ENCODE measurements at regions not wholly inside any gene's neighbourhood (a gene's known extent, or its start where the extent isn't known, plus 50 kb on each side); places are given as distances from the start of the nearest gene placed in this dataset.
"Not testable (repeated sequence)": the region's sequence is repeated elsewhere in the genome, so short reads cannot be mapped to it uniquely, and the experiment has no call there.

DNA sequence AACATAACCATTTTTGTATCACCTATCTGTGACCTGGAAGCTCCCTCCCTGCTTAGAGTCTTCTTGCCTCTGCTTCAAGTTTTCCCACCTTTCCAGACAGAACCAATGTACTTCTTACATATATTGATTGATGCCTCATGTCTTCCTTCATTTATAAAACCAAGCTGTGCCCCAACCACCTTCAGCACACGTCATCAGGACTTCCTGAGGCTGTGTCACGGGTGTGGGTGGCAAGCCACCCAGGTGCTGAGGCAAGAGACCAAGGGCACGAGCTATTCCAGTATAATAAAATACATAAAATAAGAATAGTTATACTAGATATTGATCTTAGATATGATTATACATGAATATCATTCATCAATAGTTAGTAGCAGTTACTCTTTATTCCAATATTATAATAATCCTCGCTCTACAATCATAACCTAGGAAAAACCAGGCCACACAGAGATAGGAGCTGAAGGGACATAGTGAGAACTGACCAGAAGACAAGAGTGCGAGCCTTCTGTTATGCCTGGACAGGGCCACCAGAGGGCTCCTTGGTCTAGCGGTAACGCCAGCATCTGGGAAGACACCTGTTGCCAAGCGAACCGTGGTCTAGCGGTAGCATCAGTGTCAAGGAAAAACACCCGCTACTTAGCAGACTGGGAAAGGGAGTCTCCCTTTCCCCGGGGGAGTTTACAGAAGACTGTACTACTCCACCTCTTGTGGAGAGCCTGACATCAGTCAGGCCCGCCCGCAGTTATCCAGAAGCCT is 180.2 kb upstream of the ERCC4 start:
- H3K27me3 Mint-ChIP-seq; H3K9me3 Mint-ChIP-seq; H3K4me3 Mint-ChIP-seq; DNase-seq; H3K4me1 Mint-ChIP-seq (ENCODE audit: low read depth); H3K36me3 Mint-ChIP-seq (ENCODE audit: low read depth); H3K27ac Mint-ChIP-seq: not testable (repeated sequence)

DNA sequence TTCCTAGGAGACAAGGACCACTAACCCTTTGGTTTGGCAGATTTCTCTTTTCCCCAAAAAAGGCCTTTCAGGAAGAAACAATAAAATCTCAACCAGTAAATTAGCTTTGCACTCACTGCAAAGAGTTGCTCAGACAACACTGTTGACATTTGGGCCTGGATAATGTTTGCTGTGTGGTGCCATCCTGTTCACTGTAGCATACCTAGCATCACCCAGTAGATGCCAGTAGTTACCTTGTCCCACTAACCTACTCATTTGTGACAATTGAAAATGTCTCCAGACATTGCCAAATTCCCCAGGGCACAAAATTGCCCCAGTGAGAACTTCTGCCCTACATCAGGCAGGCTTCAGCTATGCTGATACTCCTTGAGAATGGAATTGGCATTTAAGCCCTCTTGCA is 177.0 kb upstream of the ERCC4 start:
- no peak overlapping the region for H3K4me3 Mint-ChIP-seq
- peaks cover 6% of the 10 kb centered on the region for H3K27me3 Mint-ChIP-seq
- H3K27ac Mint-ChIP-seq: no peak overlapping the region
- H3K9me3 Mint-ChIP-seq: no peaks in the 10 kb centered on the region
- no peak for DNase-seq
- no peaks in the 10 kb centered on the region for H3K36me3 Mint-ChIP-seq (ENCODE audit: low read depth)
- no peaks in the 10 kb centered on the region for H3K4me1 Mint-ChIP-seq (ENCODE audit: low read depth)

DNA sequence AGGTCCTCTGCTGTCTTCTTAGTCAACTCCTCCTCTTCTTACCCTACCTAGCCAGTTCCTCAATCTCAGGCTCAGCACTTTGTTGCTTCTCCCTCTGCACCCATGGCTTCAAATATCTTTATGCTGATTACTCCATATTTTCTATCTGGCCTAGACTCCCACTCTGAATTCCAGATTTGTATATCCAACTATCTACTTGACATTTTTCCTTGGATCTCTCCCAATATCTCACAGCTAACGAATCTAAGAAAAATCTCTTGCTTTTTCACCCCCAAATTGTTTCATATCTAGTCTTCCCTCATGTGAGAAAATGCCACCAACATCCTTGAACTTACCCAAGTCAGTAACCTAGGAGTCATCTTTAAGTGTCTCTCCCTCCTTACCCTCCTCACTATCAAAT is 176.4 kb upstream of the ERCC4 start:
- Mint-ChIP-seq H3K27ac (no peak overlapping the region), H3K9me3 (no peaks in the 10 kb centered on the region), H3K36me3 (ENCODE audit: low read depth) (no peaks in the 10 kb centered on the region), H3K27me3 (peaks cover 6% of the 10 kb centered on the region), H3K4me3 (no peak overlapping the region), H3K4me1 (ENCODE audit: low read depth) (no peaks in the 10 kb centered on the region)
- no peak for DNase-seq

DNA sequence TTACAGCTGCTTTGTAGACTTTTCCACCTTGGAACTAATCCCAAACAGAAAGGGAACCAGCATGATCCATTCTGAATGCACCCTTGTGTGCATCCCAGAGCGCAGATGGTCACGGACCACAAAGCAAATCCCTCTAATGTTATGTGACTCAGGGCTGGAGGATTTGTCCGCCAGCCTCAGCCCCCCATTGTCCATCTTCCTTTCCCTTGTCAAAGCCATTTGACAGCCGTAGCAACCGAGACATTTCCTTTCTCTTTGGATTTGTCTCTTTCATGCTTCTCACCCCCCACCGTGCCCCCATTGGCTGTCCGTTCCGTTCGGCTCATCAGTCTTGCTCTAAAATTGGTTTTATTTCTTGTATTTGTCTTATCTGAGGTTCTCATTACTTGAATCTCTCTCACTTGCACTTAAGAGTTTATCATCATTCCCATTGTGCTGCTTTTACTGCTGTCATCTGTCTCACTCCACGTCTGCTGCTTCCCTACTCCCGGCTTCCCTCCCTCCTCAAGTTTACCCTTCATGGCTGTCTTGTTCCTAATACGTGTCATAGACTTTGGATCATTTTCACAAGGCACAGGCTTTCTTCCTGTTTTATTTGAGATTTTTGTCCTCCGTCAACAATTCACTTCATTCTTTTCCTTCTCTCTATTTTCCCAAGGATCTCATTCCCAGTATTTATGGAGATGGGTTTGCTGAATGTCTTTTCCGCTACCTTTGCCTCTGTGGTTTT is 163.4 kb upstream of the ERCC4 start:
- H3K4me3 Mint-ChIP-seq: no peak overlapping the region
- DNase-seq: no peak
- H3K27me3 Mint-ChIP-seq: no peaks in the 10 kb centered on the region
- no peaks in the 10 kb centered on the region for H3K4me1 Mint-ChIP-seq (ENCODE audit: low read depth)
- no peaks in the 10 kb centered on the region for H3K9me3 Mint-ChIP-seq
- no peaks in the 10 kb centered on the region for H3K36me3 Mint-ChIP-seq (ENCODE audit: low read depth)
- H3K27ac Mint-ChIP-seq: no peak overlapping the region

DNA sequence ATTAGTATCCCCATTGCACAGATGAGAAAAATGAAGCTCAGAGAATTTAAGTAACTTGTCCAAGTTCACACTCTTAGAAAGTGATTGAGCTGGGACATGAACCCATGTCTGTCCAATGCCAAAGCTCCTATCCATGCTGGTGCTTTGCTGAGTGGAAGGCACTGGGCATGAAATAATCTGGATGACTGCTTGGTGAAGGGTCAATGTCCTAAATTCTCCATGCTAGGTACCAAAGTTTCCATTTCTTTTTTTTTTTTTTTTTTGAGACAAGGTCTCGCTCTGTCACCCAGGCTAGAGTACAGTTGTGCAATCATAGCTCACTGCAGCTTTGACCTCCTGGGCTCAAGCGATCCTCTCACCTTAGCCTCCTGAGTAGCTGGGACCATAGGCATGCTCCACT is 153.6 kb upstream of the ERCC4 start:
- H3K4me3 Mint-ChIP-seq: no peak overlapping the region
- H3K27me3 Mint-ChIP-seq: peaks cover 2% of the 10 kb centered on the region
- H3K4me1 Mint-ChIP-seq (ENCODE audit: low read depth): no peaks in the 10 kb centered on the region
- H3K36me3 Mint-ChIP-seq (ENCODE audit: low read depth): no peaks in the 10 kb centered on the region
- no peak for DNase-seq
- H3K9me3 Mint-ChIP-seq: no peaks in the 10 kb centered on the region
- H3K27ac Mint-ChIP-seq: no peak overlapping the region

DNA sequence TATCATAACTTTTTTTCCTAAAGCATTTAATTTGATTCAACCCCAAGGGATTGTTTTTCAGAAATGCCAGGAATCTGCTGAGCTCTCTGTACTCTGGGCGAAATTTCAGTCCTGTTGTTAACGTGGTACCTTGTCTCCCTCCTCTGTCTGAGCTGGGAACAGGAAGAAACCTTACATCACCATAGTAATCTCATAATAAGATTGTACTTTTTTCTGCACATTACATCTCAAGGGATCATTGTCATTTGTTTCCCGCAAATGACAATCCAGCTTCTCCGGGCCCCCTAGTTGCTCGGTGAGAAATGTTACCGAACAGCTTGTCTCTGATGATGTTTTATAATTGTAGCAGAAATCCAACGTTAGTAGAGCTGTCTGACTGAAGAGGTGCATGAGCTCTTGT is 152.7 kb upstream of the ERCC4 start:
- Mint-ChIP-seq H3K36me3 (ENCODE audit: low read depth) (no peaks in the 10 kb centered on the region), H3K27ac (no peak overlapping the region), H3K4me3 (no peak overlapping the region), H3K27me3 (peaks cover 2% of the 10 kb centered on the region), H3K4me1 (ENCODE audit: low read depth) (no peaks in the 10 kb centered on the region), H3K9me3 (no peaks in the 10 kb centered on the region)
- no peak for DNase-seq

DNA sequence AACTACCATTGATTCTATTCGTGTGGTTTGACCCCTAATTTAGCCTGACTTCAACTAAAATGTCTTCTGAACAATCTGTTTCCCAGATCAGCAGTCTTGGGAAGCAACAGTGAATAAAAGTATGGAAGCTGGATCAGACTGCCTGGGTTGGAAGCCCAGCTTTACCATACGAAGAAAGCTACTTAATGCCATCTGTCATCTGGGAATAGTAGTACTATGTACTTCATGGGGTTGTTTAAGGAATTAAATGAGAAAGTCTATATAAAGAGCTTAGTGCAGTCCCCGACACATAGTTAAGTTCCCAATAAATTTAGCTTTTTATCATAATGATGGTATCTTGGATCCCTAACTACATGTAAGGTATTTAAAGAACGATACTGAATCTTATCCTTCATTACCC is 151.5 kb upstream of the ERCC4 start:
- Mint-ChIP-seq H3K9me3 (no peaks in the 10 kb centered on the region), H3K4me1 (ENCODE audit: low read depth) (no peaks in the 10 kb centered on the region), H3K36me3 (ENCODE audit: low read depth) (no peaks in the 10 kb centered on the region), H3K4me3 (no peak overlapping the region), H3K27me3 (peaks cover 2% of the 10 kb centered on the region), H3K27ac (no peak overlapping the region)
- DNase-seq: no peak

DNA sequence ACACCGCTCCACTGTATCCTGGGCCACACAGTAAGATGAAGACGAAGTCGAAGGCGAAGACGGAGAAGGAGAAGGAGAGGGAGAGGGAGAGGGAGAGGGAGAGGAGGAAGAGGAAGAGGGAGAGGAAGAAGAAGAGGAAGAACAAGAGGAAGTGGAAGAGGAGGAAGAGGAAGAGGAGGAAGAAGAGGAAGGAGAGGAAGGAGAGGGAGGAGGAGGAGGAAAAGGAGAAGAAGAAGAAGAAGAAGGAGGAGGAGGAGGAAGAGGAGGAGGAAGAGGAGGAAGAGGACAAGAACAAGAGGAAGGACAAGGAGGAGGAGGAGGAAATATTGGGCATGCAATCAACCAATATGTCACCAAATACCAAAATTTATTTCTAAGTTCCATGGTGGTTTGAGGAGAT is 149.5 kb upstream of the ERCC4 start:
- Mint-ChIP-seq H3K4me3 (no peak overlapping the region), H3K9me3 (peaks cover 2% of the 10 kb centered on the region), H3K27me3 (peaks cover 2% of the 10 kb centered on the region), H3K36me3 (ENCODE audit: low read depth) (no peaks in the 10 kb centered on the region), H3K4me1 (ENCODE audit: low read depth) (no peaks in the 10 kb centered on the region), H3K27ac (no peak overlapping the region)
- DNase-seq: no peak

DNA sequence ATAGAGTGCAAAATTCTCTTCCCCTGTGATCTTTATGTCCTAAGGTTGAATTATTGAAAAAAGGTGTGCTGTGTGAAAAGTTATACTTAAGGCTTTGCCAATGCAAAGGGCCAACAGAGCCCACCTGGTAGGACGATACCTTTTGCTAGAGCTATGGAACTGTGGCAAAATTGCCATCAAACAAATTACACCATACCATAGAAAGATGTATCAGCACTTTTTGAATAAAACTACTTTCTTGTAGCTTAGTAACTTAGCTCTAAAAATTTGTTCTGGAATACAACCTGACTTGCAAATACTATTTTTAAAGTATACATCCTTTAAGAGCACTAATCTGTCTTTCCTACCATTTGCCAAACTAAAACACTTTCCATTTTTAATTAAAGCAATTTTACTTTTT is 147.2 kb upstream of the ERCC4 start:
- peaks cover 5% of the 10 kb centered on the region for H3K9me3 Mint-ChIP-seq
- no peak overlapping the region for H3K4me3 Mint-ChIP-seq
- H3K27me3 Mint-ChIP-seq: peaks cover 2% of the 10 kb centered on the region
- H3K4me1 Mint-ChIP-seq (ENCODE audit: low read depth): no peaks in the 10 kb centered on the region
- H3K27ac Mint-ChIP-seq: no peak overlapping the region
- no peak for DNase-seq
- no peaks in the 10 kb centered on the region for H3K36me3 Mint-ChIP-seq (ENCODE audit: low read depth)

DNA sequence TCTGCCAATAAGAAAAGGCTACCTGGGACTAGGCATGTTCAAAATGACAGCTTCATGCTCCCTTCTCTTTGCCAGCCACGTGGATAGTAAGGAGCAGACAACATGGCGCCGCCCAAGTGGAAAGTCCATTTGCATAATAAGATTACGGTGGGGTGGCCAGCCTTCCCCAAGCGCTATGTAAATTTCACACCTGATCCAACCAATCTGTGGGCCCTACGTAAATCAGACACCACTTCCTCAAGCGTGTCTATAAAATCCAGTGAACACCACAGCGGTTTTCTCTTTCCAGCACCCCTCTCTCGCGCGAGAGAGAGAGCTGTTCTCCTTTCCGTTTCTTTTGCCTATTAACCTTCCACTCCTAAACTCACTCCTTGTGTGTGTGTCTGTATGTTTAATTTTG is 140.3 kb upstream of the ERCC4 start:
- H3K36me3 Mint-ChIP-seq (ENCODE audit: low read depth): no peaks in the 10 kb centered on the region
- H3K4me1 Mint-ChIP-seq (ENCODE audit: low read depth): no peaks in the 10 kb centered on the region
- no peak for DNase-seq
- H3K9me3 Mint-ChIP-seq: peaks cover 5% of the 10 kb centered on the region
- H3K27ac Mint-ChIP-seq: no peak overlapping the region
- no peaks in the 10 kb centered on the region for H3K27me3 Mint-ChIP-seq
- H3K4me3 Mint-ChIP-seq: no peak overlapping the region

DNA sequence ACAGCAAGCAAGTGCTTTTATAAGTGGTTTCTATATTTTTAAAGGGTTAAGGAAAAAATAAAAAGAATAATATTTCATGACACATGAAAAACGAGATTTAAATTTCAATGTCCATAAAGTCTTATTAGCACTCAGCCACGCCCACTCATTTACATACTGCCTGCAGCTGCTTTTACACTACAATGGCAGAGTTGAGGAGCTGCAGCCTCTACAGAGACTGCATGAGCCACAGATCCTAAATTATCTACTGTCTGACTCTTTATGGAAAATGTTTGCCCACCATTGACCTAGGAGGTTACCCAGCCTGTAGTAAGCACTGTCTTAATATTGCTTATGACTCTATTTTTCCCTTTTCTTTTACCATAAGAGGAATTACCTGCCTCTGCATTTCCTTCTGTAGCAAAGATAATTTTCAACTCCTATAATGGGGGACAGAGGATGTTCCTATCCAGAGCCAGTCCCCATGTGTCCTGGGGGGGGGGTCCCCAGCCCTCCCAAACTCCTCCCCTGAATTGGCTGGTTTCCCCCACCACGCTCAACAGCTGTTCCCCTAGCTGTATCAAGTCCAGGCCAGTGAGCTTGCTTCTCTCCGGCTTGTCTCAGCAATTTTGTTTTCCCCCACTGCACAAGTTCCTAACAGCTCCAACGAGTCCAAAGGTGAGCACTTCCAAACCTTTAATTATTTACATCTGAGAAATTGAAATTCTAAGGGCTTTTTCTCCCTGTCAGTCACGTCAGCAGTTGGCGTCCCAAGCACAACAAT is 139.4 kb upstream of the ERCC4 start:
- H3K9me3 Mint-ChIP-seq: peaks cover 2% of the 10 kb centered on the region
- H3K27ac Mint-ChIP-seq: no peak overlapping the region

DNA sequence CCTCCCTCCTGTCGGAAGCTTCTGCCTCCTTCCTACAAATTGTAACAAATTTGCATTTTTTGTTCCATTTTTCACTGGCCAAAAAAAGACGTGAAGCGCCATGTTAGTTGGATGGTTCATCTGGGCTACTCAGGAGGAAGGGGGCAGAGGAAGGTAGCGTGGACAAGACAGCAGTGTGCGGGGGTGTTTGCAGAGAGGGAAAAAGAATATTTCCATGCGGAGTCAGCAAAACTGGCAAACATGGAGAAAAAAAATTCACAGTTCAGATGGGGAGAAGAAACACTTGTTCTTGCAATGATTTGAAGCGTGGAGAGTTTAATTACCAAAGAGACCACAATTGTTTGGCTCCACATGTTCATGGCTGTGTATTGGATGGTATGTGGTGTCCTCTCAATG is 138.8 kb upstream of the ERCC4 start:
- H3K27ac Mint-ChIP-seq: no peak overlapping the region
- no peaks in the 10 kb centered on the region for H3K4me1 Mint-ChIP-seq (ENCODE audit: low read depth)
- H3K27me3 Mint-ChIP-seq: no peaks in the 10 kb centered on the region
- DNase-seq: no peak
- no peak overlapping the region for H3K4me3 Mint-ChIP-seq
- H3K9me3 Mint-ChIP-seq: no peaks in the 10 kb centered on the region
- H3K36me3 Mint-ChIP-seq (ENCODE audit: low read depth): no peaks in the 10 kb centered on the region

More for the DNA sequence above, 139.4 kb upstream of the ERCC4 start:
- no peaks in the 10 kb centered on the region for H3K36me3 Mint-ChIP-seq (ENCODE audit: low read depth)
- no peaks in the 10 kb centered on the region for H3K27me3 Mint-ChIP-seq
- H3K4me1 Mint-ChIP-seq (ENCODE audit: low read depth): no peaks in the 10 kb centered on the region
- no peak for DNase-seq
- no peak overlapping the region for H3K4me3 Mint-ChIP-seq

DNA sequence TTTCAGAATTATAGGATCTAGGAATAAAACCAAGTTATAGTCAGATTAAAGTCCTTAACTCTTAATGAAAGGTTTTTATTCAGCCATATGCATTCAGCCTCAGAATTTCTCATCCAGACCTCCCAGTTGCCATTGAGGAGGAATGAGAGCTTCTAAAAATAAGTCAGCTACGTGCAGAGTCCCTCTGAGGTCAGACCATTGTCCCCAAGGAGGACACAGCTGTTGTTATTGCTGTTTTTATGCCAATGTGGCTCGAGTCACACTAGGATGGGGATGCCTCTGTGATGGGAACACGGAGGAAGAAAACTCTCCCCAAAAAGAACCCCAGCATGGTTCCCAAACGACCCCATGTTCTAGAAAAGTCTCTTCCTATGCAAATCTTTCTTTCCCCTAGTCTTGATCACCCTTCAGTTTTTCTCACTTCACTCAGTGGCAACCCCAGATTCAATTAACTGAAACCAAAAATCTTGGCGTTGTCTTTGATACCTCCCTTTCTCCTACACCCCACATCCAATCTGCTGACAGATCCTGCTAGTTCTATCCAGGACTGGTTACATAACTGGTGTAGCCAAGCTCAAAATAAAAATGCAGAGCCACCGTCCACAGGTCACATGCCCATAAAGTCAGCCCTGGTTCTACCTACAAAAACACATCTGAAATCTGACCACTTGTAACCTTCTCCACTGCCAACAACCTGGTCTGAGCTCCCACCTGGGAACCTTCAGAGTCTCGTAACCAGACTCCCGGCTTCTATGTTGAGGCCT is 138.2 kb upstream of the ERCC4 start:
- no peak overlapping the region for H3K4me3 Mint-ChIP-seq
- DNase-seq: no peak
- H3K9me3 Mint-ChIP-seq: no peaks in the 10 kb centered on the region
- H3K4me1 Mint-ChIP-seq (ENCODE audit: low read depth): no peaks in the 10 kb centered on the region
- H3K27me3 Mint-ChIP-seq: no peaks in the 10 kb centered on the region
- no peaks in the 10 kb centered on the region for H3K36me3 Mint-ChIP-seq (ENCODE audit: low read depth)
- no peak overlapping the region for H3K27ac Mint-ChIP-seq

DNA sequence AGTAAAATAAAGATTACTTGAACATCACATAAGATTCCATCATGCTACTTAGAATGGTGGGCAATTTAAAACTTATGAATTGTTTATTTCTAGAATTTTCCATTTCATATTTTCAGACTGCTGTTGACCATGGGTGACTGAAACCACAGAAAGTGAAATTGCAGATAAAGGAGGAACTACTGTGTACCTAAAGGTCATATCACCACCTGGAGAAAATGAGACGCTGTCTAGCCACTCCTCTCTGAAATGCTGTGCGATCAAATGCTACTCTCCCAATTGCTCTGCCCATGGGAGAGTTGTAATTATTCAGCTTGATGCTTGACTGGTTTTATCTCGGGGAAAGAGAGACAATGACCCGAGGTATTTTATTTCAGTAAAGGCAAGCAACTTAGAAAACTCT is 128.9 kb upstream of the ERCC4 start:
- Mint-ChIP-seq H3K4me3 (no peak overlapping the region), H3K36me3 (ENCODE audit: low read depth) (no peaks in the 10 kb centered on the region), H3K27me3 (peaks cover 11% of the 10 kb centered on the region), H3K4me1 (ENCODE audit: low read depth) (no peaks in the 10 kb centered on the region), H3K27ac (no peak overlapping the region), H3K9me3 (peaks cover 2% of the 10 kb centered on the region)
- DNase-seq: no peak

All from activated T-cell treated with anti-CD3 and anti-CD28 coated beads, Interleukin-2, amount 50 U/mL, for 24 hours (primary cell).